ENCODE measurements at regions not wholly inside any gene's neighbourhood (a gene's known extent, or its start where the extent isn't known, plus 50 kb on each side); places are given as distances from the start of the nearest gene placed in this dataset.
"Not testable (repeated sequence)": the region's sequence is repeated elsewhere in the genome, so short reads cannot be mapped to it uniquely, and the experiment has no call there.

GRCh38 chr7:124322561-124322960, 289.7 kb upstream of the TMEM229A start:
- DNase-seq: no peak

- no peak for DNase-seq
Measured at GRCh38 chr7:124318721-124319450, 286.0 kb upstream of the TMEM229A start.

- no peak for DNase-seq
Measured at GRCh38 chr7:124310934-124311390, 278.1 kb upstream of the TMEM229A start.

- DNase-seq: no peak
Measured at GRCh38 chr7:124308384-124308783, 275.5 kb upstream of the TMEM229A start.

GRCh38 chr7:124295289-124295688, 262.4 kb upstream of the TMEM229A start:
- no peak for DNase-seq

- DNase-seq: no peak
Measured at GRCh38 chr7:124284937-124285336, 252.1 kb upstream of the TMEM229A start.

GRCh38 chr7:124276005-124276622, 243.2 kb upstream of the TMEM229A start:
- DNase-seq: no peak

GRCh38 chr7:124275411-124275810, 242.5 kb upstream of the TMEM229A start:
- no peak for DNase-seq

GRCh38 chr7:124269774-124270173, 236.9 kb upstream of the TMEM229A start:
- DNase-seq: no peak

GRCh38 chr7:124267154-124267553, 234.3 kb upstream of the TMEM229A start:
- no peak for DNase-seq

- no peak for DNase-seq
Measured at GRCh38 chr7:124263232-124263827, 230.5 kb upstream of the TMEM229A start.

GRCh38 chr7:124261710-124262109, 228.8 kb upstream of the TMEM229A start:
- DNase-seq: no peak

- DNase-seq: no peak
Measured at GRCh38 chr7:124257638-124258308, 224.9 kb upstream of the TMEM229A start.

GRCh38 chr7:124255041-124255655, 222.3 kb upstream of the TMEM229A start:
- no peak for DNase-seq

GRCh38 chr7:124254396-124254795, 221.5 kb upstream of the TMEM229A start:
- no peak for DNase-seq

GRCh38 chr7:124251636-124252035, 218.8 kb upstream of the TMEM229A start:
- DNase-seq: no peak

- DNase-seq: no peak
Measured at GRCh38 chr7:124250297-124251034, 217.6 kb upstream of the TMEM229A start.

- no peak for DNase-seq
Measured at GRCh38 chr7:124247691-124248090, 214.8 kb upstream of the TMEM229A start.

GRCh38 chr7:124246262-124246863, 213.5 kb upstream of the TMEM229A start:
- no peak for DNase-seq

GRCh38 chr7:124244469-124244868, 211.6 kb upstream of the TMEM229A start:
- not testable (repeated sequence) for DNase-seq

GRCh38 chr7:124219681-124220080, 186.8 kb upstream of the TMEM229A start:
- no peak for DNase-seq

GRCh38 chr7:124208642-124209041, 175.8 kb upstream of the TMEM229A start:
- DNase-seq: no peak

Measured in SHP77 treated with DMSO at 0.1 percent for 48 hours (cell line).